GM23338 (cell line): ENCODE measurements at regions not wholly inside any gene's neighbourhood (a gene's known extent, or its start where the extent isn't known, plus 50 kb on each side); places are given as distances from the start of the nearest gene placed in this dataset.

ENCODE experiments used
- ATAC-seq: fragments of 200-7000 bp; cut with Tn5 transposase; 3 replicates; pipeline ENCODE4 v1.9.1; 2020
- DNase-seq: peaks from one replicate; pipeline ENCODE4 v3.0.0-alpha.2; 2015; ENCODE audit warnings: low spot score
- H2AFZ ChIP-seq: fragments of 200-600 bp; sonication (generic); 2 replicates; pipeline ENCODE4 v1.8.0; 2016; ENCODE audit warnings: antibody characterized with exemption, mild to moderate bottlenecking, moderate library complexity
- H3F3A ChIP-seq: fragments of 200-600 bp; sonication (generic); replicated peaks from 2 replicates; pipeline ENCODE4 v1.8.0; 2017; ENCODE audit warnings: antibody characterized with exemption, mixed run types, low read depth
- H3K27ac ChIP-seq: fragments of 200-600 bp; sonication (generic); 2 replicates; pipeline ENCODE4 v1.6.1; 2016; ENCODE audit warnings: low read depth
- H3K27me3 ChIP-seq: fragments of 200-600 bp; sonication (generic); 2 replicates; pipeline ENCODE4 v1.8.0; 2016; ENCODE audit warnings: mild to moderate bottlenecking, mixed run types, moderate library complexity; ENCODE audit not compliant: insufficient read depth
- H3K36me3 ChIP-seq: fragments of 200-600 bp; sonication (generic); 2 replicates; pipeline ENCODE4 v1.8.0; 2016; ENCODE audit warnings: mild to moderate bottlenecking; ENCODE audit not compliant: insufficient read depth
- H3K4me1 ChIP-seq: fragments of 200-600 bp; sonication (generic); 2 replicates; pipeline ENCODE4 v1.8.0; 2016; ENCODE audit warnings: mild to moderate bottlenecking, moderate library complexity; ENCODE audit not compliant: insufficient read depth
- H3K4me2 ChIP-seq: fragments of 200-600 bp; sonication (generic); 2 replicates; pipeline ENCODE4 v1.7.1; 2017; ENCODE audit warnings: mixed run types
- H3K4me3 ChIP-seq: fragments of 200-600 bp; sonication (generic); 2 replicates; pipeline ENCODE4 v1.6.1; 2016; ENCODE audit warnings: mixed run types
- H3K79me2 ChIP-seq: fragments of 200-600 bp; sonication (generic); replicated peaks from 2 replicates; pipeline ENCODE4 v1.8.0; 2017; ENCODE audit warnings: mild to moderate bottlenecking; ENCODE audit not compliant: insufficient read depth
- H3K9me2 ChIP-seq: fragments of 200-600 bp; sonication (generic); 2 replicates; pipeline ENCODE4 v1.8.0; 2017; ENCODE audit not compliant: insufficient read depth
- H4K20me1 ChIP-seq: fragments of 200-600 bp; sonication (generic); replicated peaks from 2 replicates; pipeline ENCODE4 v1.8.0; 2017; ENCODE audit warnings: mild to moderate bottlenecking; ENCODE audit not compliant: insufficient read depth
- H3K27ac Mint-ChIP-seq: 2 replicates; pipeline ENCODE4 v1.8.0; 2020; ENCODE audit warnings: inconsistent platforms, mild to moderate bottlenecking, moderate library complexity, mixed read lengths
- H3K27me3 Mint-ChIP-seq: 3 replicates; pipeline ENCODE4 v1.8.0; 2022; ENCODE audit warnings: low read depth, mild to moderate bottlenecking, moderate library complexity, mixed read lengths, inconsistent platforms; ENCODE audit not compliant: insufficient read depth, poor library complexity
- H3K36me3 Mint-ChIP-seq: 3 replicates; pipeline ENCODE4 v1.8.0; 2021; ENCODE audit warnings: low read depth, mild to moderate bottlenecking, inconsistent platforms, moderate library complexity, mixed read lengths
- H3K4me1 Mint-ChIP-seq: 3 replicates; pipeline ENCODE4 v1.8.0; 2020; ENCODE audit warnings: mild to moderate bottlenecking, inconsistent platforms, mixed read lengths
- H3K4me3 Mint-ChIP-seq: 3 replicates; pipeline ENCODE4 v1.8.0; 2021; ENCODE audit warnings: moderate library complexity, mild to moderate bottlenecking, inconsistent platforms, mixed read lengths
- H3K9me3 Mint-ChIP-seq: 3 replicates; pipeline ENCODE4 v1.8.0; 2020; ENCODE audit warnings: moderate library complexity, mild to moderate bottlenecking, inconsistent platforms, mixed read lengths
- CREB1 ChIP-seq: fragments of 250-450 bp; sonication (Bioruptor Pico); IDR thresholded peaks from 2 replicates; pipeline ENCODE4 v1.5.0; 2020; ENCODE audit warnings: low read depth, mild to moderate bottlenecking, moderate library complexity
- ETS1 ChIP-seq: IDR thresholded peaks from 2 replicates; pipeline ENCODE4 v1.6.1; 2016; ENCODE audit warnings: antibody characterized with exemption
- EZH2phosphoT487 ChIP-seq: fragments of 200-600 bp; sonication (generic); IDR thresholded peaks from one replicate; pipeline ENCODE4 v1.8.1; 2018; ENCODE audit warnings: antibody characterized with exemption; ENCODE audit not compliant: unreplicated experiment
- JUNB ChIP-seq: IDR thresholded peaks from one replicate; pipeline ENCODE4 v1.6.1; 2016; ENCODE audit warnings: antibody characterized with exemption; ENCODE audit not compliant: unreplicated experiment
- NANOG ChIP-seq: IDR thresholded peaks from 2 replicates; pipeline ENCODE4 v1.6.1; 2016; ENCODE audit warnings: antibody characterized with exemption, borderline replicate concordance
- POLR2AphosphoS5 ChIP-seq: IDR thresholded peaks from 2 replicates; pipeline ENCODE4 v1.6.1; 2016; ENCODE audit warnings: antibody characterized with exemption, low read depth
- STAT1 ChIP-seq: IDR thresholded peaks from one replicate; pipeline ENCODE4 v1.6.1; 2016; ENCODE audit warnings: antibody characterized with exemption; ENCODE audit not compliant: unreplicated experiment
- ZNF114 ChIP-seq: fragments of 250-450 bp; sonication (Bioruptor Pico); IDR thresholded peaks from 2 replicates; pipeline ENCODE4 v1.5.0; 2020; ENCODE audit warnings: mild to moderate bottlenecking, moderate library complexity
- ZNF331 ChIP-seq: fragments of 250-450 bp; sonication (Bioruptor Pico); IDR thresholded peaks from 2 replicates; pipeline ENCODE4 v1.5.0; 2020; ENCODE audit warnings: low read depth, mild to moderate bottlenecking, moderate library complexity
- ZNF462 ChIP-seq: fragments of 250-450 bp; sonication (Bioruptor Pico); IDR thresholded peaks from 2 replicates; pipeline ENCODE4 v1.5.0; 2020; ENCODE audit warnings: mild to moderate bottlenecking, moderate library complexity
- TF ChIP-seq, protein P1 (sequence below), 2 experiments: fragments of 200-600 bp in 1 of 2; sonication (generic) in 1 of 2; conservative IDR thresholded peaks; 2 replicates each; pipeline versions ENCODE4 v1.5.1 to v1.6.1; 2016 to 2017; ENCODE audit warnings: antibody characterized with exemption in 2 of 2, low read depth in 2 of 2, mild to moderate bottlenecking in 2 of 2, moderate library complexity in 1 of 2

GRCh38 chr13:47457626-47458025 lies 543.4 kb downstream of the SUCLA2 start (continued):
- no peak for TF ChIP-seq ZNF114 (CRISPR knock-in tag)
- no peak for TF ChIP-seq ZNF331
- TF ChIP-seq EZH2phosphoT487 = no peak
- TF ChIP-seq ETS1 = no peak
- TF ChIP-seq NANOG = no peak
- TF ChIP-seq JUNB = no peak
- no peak for TF ChIP-seq STAT1

- TF ChIP-seq ZNF114 (CRISPR knock-in tag) = no peak
- TF ChIP-seq, protein P1, sequence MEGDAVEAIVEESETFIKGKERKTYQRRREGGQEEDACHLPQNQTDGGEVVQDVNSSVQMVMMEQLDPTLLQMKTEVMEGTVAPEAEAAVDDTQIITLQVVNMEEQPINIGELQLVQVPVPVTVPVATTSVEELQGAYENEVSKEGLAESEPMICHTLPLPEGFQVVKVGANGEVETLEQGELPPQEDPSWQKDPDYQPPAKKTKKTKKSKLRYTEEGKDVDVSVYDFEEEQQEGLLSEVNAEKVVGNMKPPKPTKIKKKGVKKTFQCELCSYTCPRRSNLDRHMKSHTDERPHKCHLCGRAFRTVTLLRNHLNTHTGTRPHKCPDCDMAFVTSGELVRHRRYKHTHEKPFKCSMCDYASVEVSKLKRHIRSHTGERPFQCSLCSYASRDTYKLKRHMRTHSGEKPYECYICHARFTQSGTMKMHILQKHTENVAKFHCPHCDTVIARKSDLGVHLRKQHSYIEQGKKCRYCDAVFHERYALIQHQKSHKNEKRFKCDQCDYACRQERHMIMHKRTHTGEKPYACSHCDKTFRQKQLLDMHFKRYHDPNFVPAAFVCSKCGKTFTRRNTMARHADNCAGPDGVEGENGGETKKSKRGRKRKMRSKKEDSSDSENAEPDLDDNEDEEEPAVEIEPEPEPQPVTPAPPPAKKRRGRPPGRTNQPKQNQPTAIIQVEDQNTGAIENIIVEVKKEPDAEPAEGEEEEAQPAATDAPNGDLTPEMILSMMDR (conservative IDR thresholded peaks at IDR 0.05; ENCODE audit: low read depth in 2 of 2) = peak; percentile 38 to 49; a peak in 3 of 4 replicates
- no peak overlapping the region for H3K4me3 ChIP-seq
- no peaks in the 10 kb centered on the region for H3F3A ChIP-seq
- peak; percentile 53 for ATAC-seq
- peaks cover 15% of the 10 kb centered on the region for H3K4me1 Mint-ChIP-seq
- no peaks in the 10 kb centered on the region for H3K79me2 ChIP-seq
- no peaks in the 10 kb centered on the region for H4K20me1 ChIP-seq
- no peak overlapping the region for H3K4me3 Mint-ChIP-seq
- H3K27me3 ChIP-seq = no peaks in the 10 kb centered on the region
- H3K27ac Mint-ChIP-seq = no peak overlapping the region
- H3K36me3 ChIP-seq = no peaks in the 10 kb centered on the region
- H3K27me3 Mint-ChIP-seq = peaks cover 3% of the 10 kb centered on the region
- H3K27ac ChIP-seq = no peak overlapping the region
- DNase-seq = peak; percentile 12
- H3K9me3 Mint-ChIP-seq = no peaks in the 10 kb centered on the region
- H3K9me2 ChIP-seq = peaks cover 8% of the 10 kb centered on the region; the same call in 1 of the 2 replicates
- 0 out of 2 replicates have a peak overlapping the region, but pooled peaks have one; percentile 11 for H2AFZ ChIP-seq
- H3K4me2 ChIP-seq = no peak overlapping the region
- peaks cover 13% of the 10 kb centered on the region for H3K4me1 ChIP-seq
- no peaks in the 10 kb centered on the region for H3K36me3 Mint-ChIP-seq
Observed at GRCh38 chr13:47455626-47456025, 545.4 kb downstream of the SUCLA2 start.

DNA sequence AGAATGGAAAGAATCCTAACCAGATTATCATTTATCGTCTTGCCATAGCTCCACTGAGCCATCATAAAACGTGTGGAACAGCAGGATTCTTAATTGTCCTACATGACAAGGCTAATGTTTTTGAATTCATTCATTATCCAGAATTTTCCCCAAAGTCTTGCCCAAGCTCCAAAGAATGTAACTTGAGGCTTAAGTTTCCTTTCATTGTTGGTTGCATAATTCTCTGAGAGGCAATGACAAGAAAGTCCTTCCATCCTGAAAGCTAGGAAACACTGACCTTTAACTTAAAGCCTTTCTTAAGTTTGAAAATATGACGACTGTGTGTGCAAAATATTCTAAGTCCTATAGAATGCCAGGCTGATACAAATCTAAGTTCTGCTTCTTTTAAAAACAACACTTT lies 546.1 kb downstream of the SUCLA2 start:
- H3K4me1 ChIP-seq = peaks cover 13% of the 10 kb centered on the region
- Mint-ChIP-seq H3K27me3 (peaks cover 3% of the 10 kb centered on the region), H3K9me3 (no peaks in the 10 kb centered on the region), H3K27ac (no peak overlapping the region), H3K4me3 (no peak overlapping the region), H3K36me3 (no peaks in the 10 kb centered on the region), H3K4me1 (peaks cover 14% of the 10 kb centered on the region)
- ATAC-seq = no peak
- H3K27ac ChIP-seq = no peak overlapping the region
- H4K20me1 ChIP-seq = no peaks in the 10 kb centered on the region
- TF ChIP-seq POLR2AphosphoS5 (no peak), ZNF462 (CRISPR knock-in tag) (no peak), CREB1 (no peak), STAT1 (no peak), NANOG (no peak), EZH2phosphoT487 (no peak), JUNB (no peak), ZNF114 (CRISPR knock-in tag) (no peak)
- H3K4me2 ChIP-seq = no peak overlapping the region
- no peak overlapping the region for H3K4me3 ChIP-seq
- H3K79me2 ChIP-seq = no peaks in the 10 kb centered on the region
- H3K36me3 ChIP-seq = no peaks in the 10 kb centered on the region
- H3K9me2 ChIP-seq = peaks cover 8% of the 10 kb centered on the region; the same call in 1 of the 2 replicates
- H3F3A ChIP-seq = no peaks in the 10 kb centered on the region
- H3K27me3 ChIP-seq = no peaks in the 10 kb centered on the region
- 0 out of 2 replicates have a peak overlapping the region, but pooled peaks have one; percentile 11 for H2AFZ ChIP-seq
- DNase-seq = no peak
